H9 (cell line): ENCODE measurements at regions not wholly inside any gene's neighbourhood (a gene's known extent, or its start where the extent isn't known, plus 50 kb on each side); places are given as distances from the start of the nearest gene placed in this dataset.
A peak's percentile ranks its signal among the peaks of the same experiment; 100 is the strongest.

Experiments
- DNase-seq: peaks from one replicate; pipeline ENCODE4 v3.0.0-alpha.2; 2017
- H2AFZ ChIP-seq: one replicate; pipeline ENCODE4 v1.6.1; 2013; ENCODE audit warnings: mild to moderate bottlenecking, low read length, control low read depth, moderate library complexity
- H2AK5ac ChIP-seq: 2 replicates; pipeline ENCODE4 v1.6.1; 2013; ENCODE audit warnings: low read length, control low read depth, mixed read lengths; ENCODE audit not compliant: insufficient read length
- H2BK120ac ChIP-seq: one replicate; pipeline ENCODE4 v1.6.1; 2013; ENCODE audit warnings: low read depth, mild to moderate bottlenecking, low read length, control low read depth, inconsistent platforms; ENCODE audit not compliant: poor library complexity, severe bottlenecking
- H2BK12ac ChIP-seq: 2 replicates; pipeline ENCODE4 v1.6.1; 2013; ENCODE audit warnings: low read length, control low read depth, mixed read lengths, low read depth; ENCODE audit not compliant: insufficient read length
- H2BK15ac ChIP-seq: 2 replicates; pipeline ENCODE4 v1.6.1; 2013; ENCODE audit warnings: low read depth, low read length, control low read depth
- H2BK20ac ChIP-seq: one replicate; pipeline ENCODE4 v1.6.1; 2013; ENCODE audit warnings: low read depth, mild to moderate bottlenecking, low read length, control low read depth, inconsistent platforms; ENCODE audit not compliant: poor library complexity, severe bottlenecking
- H2BK5ac ChIP-seq: 2 replicates; pipeline ENCODE4 v1.6.1; 2013; ENCODE audit warnings: low read length, control low read depth, mixed read lengths; ENCODE audit not compliant: insufficient read length
- H3K14ac ChIP-seq: 2 replicates; pipeline ENCODE4 v1.6.1; 2013; ENCODE audit warnings: low read length, control low read depth; ENCODE audit not compliant: insufficient read depth
- H3K18ac ChIP-seq: 2 replicates; pipeline ENCODE4 v1.6.1; 2013; ENCODE audit warnings: low read depth, mild to moderate bottlenecking, mixed read lengths, low read length, control low read depth; ENCODE audit not compliant: insufficient read length
- H3K23ac ChIP-seq: 2 replicates; pipeline ENCODE4 v1.6.1; 2013; ENCODE audit warnings: low read length, control low read depth, mixed read lengths, low read depth; ENCODE audit not compliant: insufficient read length
- H3K23me2 ChIP-seq: 2 replicates; pipeline ENCODE4 v1.6.1; 2013; ENCODE audit warnings: low read depth, mild to moderate bottlenecking, mixed read lengths, low read length, control low read depth; ENCODE audit not compliant: insufficient read length, poor library complexity, severe bottlenecking
- H3K27ac ChIP-seq: 2 replicates; pipeline ENCODE4 v1.5.1; 2013; ENCODE audit warnings: low read length, control low read depth, mixed read lengths, low read depth; ENCODE audit not compliant: insufficient read length
- H3K27me3 ChIP-seq: 2 replicates; pipeline ENCODE4 v1.6.1; 2013; ENCODE audit warnings: low read length, control low read depth, inconsistent platforms; ENCODE audit not compliant: insufficient read depth
- H3K4ac ChIP-seq: 2 replicates; pipeline ENCODE4 v1.6.1; 2013; ENCODE audit warnings: low read depth, mild to moderate bottlenecking, control low read depth, inconsistent platforms, low read length, moderate library complexity
- H3K4me1 ChIP-seq: 2 replicates; pipeline ENCODE4 v1.6.1; 2013; ENCODE audit warnings: low read length, control low read depth, inconsistent platforms; ENCODE audit not compliant: insufficient read depth
- H3K4me2 ChIP-seq: 2 replicates; pipeline ENCODE4 v1.6.1; 2013; ENCODE audit warnings: low read length, control low read depth, mixed read lengths; ENCODE audit not compliant: insufficient read length, insufficient read depth
- H3K56ac ChIP-seq: 2 replicates; pipeline ENCODE4 v1.6.1; 2013; ENCODE audit warnings: low read depth, mild to moderate bottlenecking, mixed read lengths, low read length, control low read depth; ENCODE audit not compliant: insufficient read length
- H3K79me1 ChIP-seq: 2 replicates; pipeline ENCODE4 v1.6.1; 2013; ENCODE audit warnings: low read depth, mild to moderate bottlenecking, moderate library complexity, low read length, control low read depth, inconsistent platforms; ENCODE audit not compliant: insufficient read depth, poor library complexity, severe bottlenecking
- H3K79me2 ChIP-seq: 2 replicates; pipeline ENCODE4 v1.6.1; 2013; ENCODE audit warnings: low read length, control low read depth, inconsistent platforms; ENCODE audit not compliant: insufficient read depth
- H3K9ac ChIP-seq: 2 replicates; pipeline ENCODE4 v1.6.1; 2013; ENCODE audit warnings: low read length, control low read depth, mixed read lengths; ENCODE audit not compliant: insufficient read length; ENCODE audit errors: extremely low read depth
- H3K9me3 ChIP-seq: one replicate; pipeline ENCODE4 v1.6.1; 2013; ENCODE audit warnings: low read depth, low read length, inconsistent platforms; ENCODE audit not compliant: control insufficient read depth
- H3T11ph ChIP-seq: one replicate; pipeline ENCODE4 v1.6.1; 2013; ENCODE audit warnings: mild to moderate bottlenecking, low read length, control low read depth, inconsistent platforms
- H4K20me1 ChIP-seq: one replicate; pipeline ENCODE4 v1.6.1; 2013; ENCODE audit not compliant: control insufficient read depth, insufficient read length, insufficient read depth
- H4K5ac ChIP-seq: 2 replicates; pipeline ENCODE4 v1.6.1; 2013; ENCODE audit warnings: low read depth, mild to moderate bottlenecking, mixed read lengths, low read length, control low read depth; ENCODE audit not compliant: insufficient read length
- H4K8ac ChIP-seq: replicated peaks from 2 replicates; pipeline ENCODE4 v1.6.1; 2013; ENCODE audit warnings: low read length, control low read depth, mixed read lengths, low read depth; ENCODE audit not compliant: insufficient read length
- H4K91ac ChIP-seq: 2 replicates; pipeline ENCODE4 v1.6.1; 2013; ENCODE audit warnings: low read depth, mild to moderate bottlenecking, moderate library complexity, mixed read lengths, low read length, control low read depth; ENCODE audit not compliant: insufficient read length
- H3K27ac Mint-ChIP-seq, 3 experiments: 2 replicates in 2 of 3; 3 replicates in 1 of 3; pipeline ENCODE4 v1.8.0; 2020 to 2021; ENCODE audit warnings: mixed read lengths in 3 of 3, mild to moderate bottlenecking in 1 of 3, moderate library complexity in 1 of 3
- H3K27me3 Mint-ChIP-seq: 2 replicates; pipeline ENCODE4 v1.8.0; 2021; ENCODE audit warnings: low read depth, mild to moderate bottlenecking, moderate library complexity, mixed read lengths
- H3K36me3 Mint-ChIP-seq, 3 experiments: 2 replicates in 2 of 3; 3 replicates in 1 of 3; pipeline ENCODE4 v1.8.0; 2020 to 2021; ENCODE audit warnings: low read depth in 3 of 3, mixed read lengths in 3 of 3; ENCODE audit not compliant: insufficient read depth in 1 of 3
- H3K4me1 Mint-ChIP-seq, 2 experiments: 2 replicates each; pipeline ENCODE4 v1.8.0; 2020; ENCODE audit warnings: mixed read lengths in 2 of 2
- H3K4me3 Mint-ChIP-seq, 2 experiments: 2 replicates in 1 of 2; 3 replicates in 1 of 2; pipeline ENCODE4 v1.8.0; 2020 to 2021; ENCODE audit warnings: mild to moderate bottlenecking in 2 of 2, mixed read lengths in 2 of 2, moderate library complexity in 1 of 2
- H3K9me3 Mint-ChIP-seq, 2 experiments: 2 replicates in 1 of 2; 3 replicates in 1 of 2; pipeline ENCODE4 v1.8.0; 2020; ENCODE audit warnings: mild to moderate bottlenecking in 2 of 2, mixed read lengths in 2 of 2, moderate library complexity in 1 of 2
- CTCF ChIP-seq: fragments of 200-600 bp; sonication (generic); conservative IDR thresholded peaks from 3 replicates; pipeline ENCODE4 v1.8.0; 2021; ENCODE audit warnings: antibody characterized with exemption, mild to moderate bottlenecking
- WGBS: extraction: QIAGEN DNeasy Blood & Tissue Kit; methylation state at CpG from one replicate; pipeline ENCODE4 v1.1.7; 2013; ENCODE audit warnings: missing lambda C conversion rate, low lambda C conversion rate, mixed read lengths; ENCODE audit not compliant: insufficient read length; ENCODE audit errors: extremely low coverage; 5-methylcytosine and 5-hydroxymethylcytosine counted together

GRCh38 chr15:69648212-69648611 lies 195.6 kb downstream of the RPLP1 start:
- peak overlapping the region; percentile 2 for H4K91ac ChIP-seq
- H3K79me1 ChIP-seq, result no peaks in the 10 kb centered on the region
- no peak overlapping the region for H4K8ac ChIP-seq
- peak overlapping the region in 2 of 3 experiments; percentile 76 to 85; a peak in 3 of 7 replicates for H3K27ac Mint-ChIP-seq
- H2BK20ac ChIP-seq, result no peak overlapping the region
- no peaks in the 10 kb centered on the region for H4K20me1 ChIP-seq
- no peak overlapping the region for H2BK5ac ChIP-seq
- DNase-seq, result peak; percentile 52
- no peaks in the 10 kb centered on the region for H3K23me2 ChIP-seq
- H2AK5ac ChIP-seq, result no peak overlapping the region
- H4K5ac ChIP-seq, result no peak overlapping the region
- no peak overlapping the region for H3K18ac ChIP-seq
- H3K9ac ChIP-seq, result no peak overlapping the region
- H3K9me3 ChIP-seq, result no peaks in the 10 kb centered on the region
- WGBS, result no CpG with 5 or more reads among the region's 14 CpGs
- peak overlapping the region; percentile 74; the same call in 1 of the 2 replicates for H3K14ac ChIP-seq
- no peak overlapping the region for H2AFZ ChIP-seq
- no peak overlapping the region for H2BK120ac ChIP-seq
- no peak overlapping the region for H3K56ac ChIP-seq
- no peak overlapping the region for H2BK12ac ChIP-seq
- no peak overlapping the region for H2BK15ac ChIP-seq
- no peak overlapping the region for H3K23ac ChIP-seq
- no peaks in the 10 kb centered on the region for H3K27me3 ChIP-seq
- peaks cover 9% of the 10 kb centered on the region for H3K27me3 Mint-ChIP-seq
- H3K9me3 Mint-ChIP-seq, result no peaks in the 10 kb centered on the region
- H3K27ac ChIP-seq, result no peak overlapping the region
- peaks cover 36 to 39% of the 10 kb centered on the region in 2 experiments for H3K4me1 Mint-ChIP-seq
- H3T11ph ChIP-seq, result no peak overlapping the region
- H3K4ac ChIP-seq, result no peak overlapping the region
- no peak for TF ChIP-seq CTCF
- no peak overlapping the region; a peak in 1 of 5 replicates for H3K4me3 Mint-ChIP-seq
- H3K79me2 ChIP-seq, result no peaks in the 10 kb centered on the region
- H3K36me3 Mint-ChIP-seq, result no peaks in the 10 kb centered on the region
- peaks cover 23% of the 10 kb centered on the region; the same call in 1 of the 2 replicates for H3K4me1 ChIP-seq
- H3K4me2 ChIP-seq, result no peak overlapping the region
